ENCODE measurements at regions not wholly inside any gene's neighbourhood (a gene's known extent, or its start where the extent isn't known, plus 50 kb on each side); places are given as distances from the start of the nearest gene placed in this dataset.

- in situ Hi-C loops (cut with MboI; ENCODE audit: low sequenced_read_pairs) (no loop called here), dilution Hi-C loops (cut with HindIII; ENCODE audit: low sequenced_read_pairs, unreplicated experiment) (no loop called here), intact Hi-C loops (cut with micrococcal nuclease) (no loop called here)
- Histone ChIP-seq H2AK5ac (ENCODE audit: low read depth, low read length) (no peak overlapping the region), H4K91ac (ENCODE audit: insufficient read depth, low read depth, low read length) (no peak overlapping the region), H2BK120ac (ENCODE audit: low read depth, low read length) (no peak overlapping the region), H3K4me3 (ENCODE audit: insufficient read depth, low read depth, low read length) (no peak overlapping the region), H3K9me1 (ENCODE audit: insufficient read depth, low read length) (no peaks in the 10 kb centered on the region), H2BK5ac (ENCODE audit: low read depth, low read length, poor library complexity, severe bottlenecking) (no peak overlapping the region), H2AFZ (replicated peaks; ENCODE audit: low read length, poor library complexity) (peak overlapping the region; percentile 63), H3K27ac (ENCODE audit: insufficient read depth, low read length) (no peak overlapping the region), H3K79me1 (ENCODE audit: low read depth in 1 of 2, low read length in 2 of 2) (no peaks in the 10 kb centered on the region), H3K18ac (ENCODE audit: low read depth, low read length) (no peak overlapping the region), H4K5ac (ENCODE audit: low read depth, low read length) (no peak overlapping the region), H3K56ac (ENCODE audit: extremely low read depth, insufficient read depth, low read length) (no peak overlapping the region), H3K27me3 (ENCODE audit: control insufficient read depth, insufficient read depth, low read length) (peaks cover 30% of the 10 kb centered on the region), H2BK15ac (ENCODE audit: low read depth, low read length) (no peak overlapping the region), H2AK9ac (replicated peaks; ENCODE audit: low read depth, low read length, poor library complexity) (peak overlapping the region; percentile 24), H3K4me1 (ENCODE audit: control insufficient read depth, insufficient read depth, low read length) (no peaks in the 10 kb centered on the region), H4K20me1 (ENCODE audit: insufficient read depth, low read length) (no peaks in the 10 kb centered on the region), H2BK20ac (ENCODE audit: low read depth, low read length) (no peak overlapping the region), H3K23ac (ENCODE audit: low read depth, low read length) (no peak overlapping the region), H3K9ac (ENCODE audit: low read depth, low read length) (no peak overlapping the region), H3K36me3 (ENCODE audit: control insufficient read depth, insufficient read depth, low read length) (no peaks in the 10 kb centered on the region), H3K9me3 (ENCODE audit: control insufficient read depth, insufficient read depth, low read length) (no peaks in the 10 kb centered on the region), H3K4ac (ENCODE audit: low read depth, low read length) (no peak overlapping the region), H3K14ac (replicated peaks; ENCODE audit: low read depth, low read length) (no peak overlapping the region), H3K4me2 (ENCODE audit: low read depth, low read length) (no peak overlapping the region), H4K8ac (ENCODE audit: low read depth in 2 of 2, low read length in 2 of 2) (no peak overlapping the region)
- 80% methylated on average over 1 of the region's 5 CpGs; no CpG with 5 or more reads in 1 of the 2 experiments for WGBS, 2 experiments (ENCODE audit: extremely low coverage in 2 of 2, insufficient read length in 1 of 2)
- POLR2A ChIA-PET (ENCODE audit: unreplicated experiment): no interaction called here
- ATAC-seq (ENCODE audit: low read depth) (no peak), DNase-seq (no peak)
- no peak for TF ChIP-seq MXI1 (IDR thresholded peaks at IDR 0.05; ENCODE audit: borderline replicate concordance, low read depth, low read length)
- no peak for TF ChIP-seq CHD1 (IDR thresholded peaks at IDR 0.05; ENCODE audit: low read depth, low read length)
- no peak for TF ChIP-seq BHLHE40 (IDR thresholded peaks at IDR 0.05; ENCODE audit: low read depth, low read length)
- no peak for TF ChIP-seq POLR2A (IDR thresholded peaks at IDR 0.05; ENCODE audit: low read depth, low read length)
- no peak for TF ChIP-seq MAZ (IDR thresholded peaks at IDR 0.05; ENCODE audit: borderline replicate concordance, low read depth, low read length)
- no peak for TF ChIP-seq USF2 (IDR thresholded peaks at IDR 0.05; ENCODE audit: low read depth, low read length)
- TF ChIP-seq RCOR1 (IDR thresholded peaks at IDR 0.05; ENCODE audit: insufficient replicate concordance, low read length): no peak
- no peak for TF ChIP-seq CEBPB (IDR thresholded peaks at IDR 0.05; ENCODE audit: low read depth, low read length)
- TF ChIP-seq RAD21 (IDR thresholded peaks at IDR 0.05; ENCODE audit: low read length): no peak
- TF ChIP-seq RFX5 (IDR thresholded peaks at IDR 0.05; ENCODE audit: low read depth, low read length): no peak
- no TSS peak for BruUV-seq (replicated peaks)
- CTCF ChIA-PET: interaction anchor here (0.5 kb wide), 1 partner anchor 42 kb away, joined by 3 read pairs; no protein-coding TSS in a partner anchor
Measured at GRCh38 chr1:25122747-25123146, 109.6 kb downstream of the SYF2 start.

All from IMR-90 (cell line).